Mesodermal cell (in vitro differentiated cells): ENCODE measurements at regions not wholly inside any gene's neighbourhood (a gene's known extent, or its start where the extent isn't known, plus 50 kb on each side); places are given as distances from the start of the nearest gene placed in this dataset.

Experiments used
- H3K27ac ChIP-seq: 2 replicates; pipeline ENCODE4 v1.7.0; 2013; ENCODE audit warnings: mild to moderate bottlenecking, low read depth, low read length, moderate library complexity; ENCODE audit not compliant: severe bottlenecking
- H3K36me3 ChIP-seq: 2 replicates; pipeline ENCODE4 v1.7.1; 2013; ENCODE audit warnings: mild to moderate bottlenecking, low read length, moderate library complexity; ENCODE audit not compliant: control insufficient read depth, insufficient read depth
- H3K4me1 ChIP-seq: one replicate; pipeline ENCODE4 v1.7.1; 2013; ENCODE audit warnings: mild to moderate bottlenecking, low read length; ENCODE audit not compliant: insufficient read depth, control insufficient read depth, poor library complexity, severe bottlenecking
- H3K4me3 ChIP-seq: 2 replicates; pipeline ENCODE4 v1.7.0; 2013; ENCODE audit warnings: low read length, control low read depth, mild to moderate bottlenecking; ENCODE audit not compliant: insufficient read depth, poor library complexity, severe bottlenecking; ENCODE audit errors: extremely low read depth
- H3K9me3 ChIP-seq: 2 replicates; pipeline ENCODE4 v1.7.1; 2013; ENCODE audit warnings: mild to moderate bottlenecking, low read length, moderate library complexity; ENCODE audit not compliant: control insufficient read depth
- WGBS, 2 experiments: methylation state at CpG; one replicate each; pipeline ENCODE4 v1.1.5; 2013; ENCODE audit warnings: missing lambda C conversion rate in 2 of 2; ENCODE audit not compliant: insufficient coverage in 2 of 2; 5-methylcytosine and 5-hydroxymethylcytosine counted together

DNA sequence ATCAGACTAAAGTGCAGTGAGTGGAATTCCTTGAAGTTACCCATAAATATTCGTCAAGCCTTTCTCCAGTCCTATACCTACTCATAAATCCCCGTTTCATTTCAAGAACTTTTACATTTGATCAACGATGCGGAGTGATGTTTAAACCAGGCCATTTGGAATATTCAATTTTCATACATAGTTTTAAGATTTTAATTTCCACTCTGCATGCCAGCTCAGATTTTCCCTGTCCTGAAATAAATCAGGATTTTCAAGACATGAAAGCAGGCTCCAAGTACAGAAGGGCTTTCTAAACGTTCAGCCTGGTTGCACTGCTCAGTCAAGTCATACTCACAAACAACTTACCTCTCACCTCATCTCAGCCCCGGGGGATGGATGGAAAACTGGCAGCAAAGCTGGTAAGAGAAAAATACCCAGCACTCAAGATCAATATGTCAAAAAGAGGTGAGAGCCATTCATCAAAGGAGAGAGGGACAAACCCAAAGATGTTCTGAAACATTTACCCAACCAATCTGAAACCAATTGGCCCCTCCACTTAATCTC lies 418.5 kb downstream of the PLPP3 start:
- WGBS, 2 experiments, result 83% methylated on average over 1 of the region's 6 CpGs

DNA sequence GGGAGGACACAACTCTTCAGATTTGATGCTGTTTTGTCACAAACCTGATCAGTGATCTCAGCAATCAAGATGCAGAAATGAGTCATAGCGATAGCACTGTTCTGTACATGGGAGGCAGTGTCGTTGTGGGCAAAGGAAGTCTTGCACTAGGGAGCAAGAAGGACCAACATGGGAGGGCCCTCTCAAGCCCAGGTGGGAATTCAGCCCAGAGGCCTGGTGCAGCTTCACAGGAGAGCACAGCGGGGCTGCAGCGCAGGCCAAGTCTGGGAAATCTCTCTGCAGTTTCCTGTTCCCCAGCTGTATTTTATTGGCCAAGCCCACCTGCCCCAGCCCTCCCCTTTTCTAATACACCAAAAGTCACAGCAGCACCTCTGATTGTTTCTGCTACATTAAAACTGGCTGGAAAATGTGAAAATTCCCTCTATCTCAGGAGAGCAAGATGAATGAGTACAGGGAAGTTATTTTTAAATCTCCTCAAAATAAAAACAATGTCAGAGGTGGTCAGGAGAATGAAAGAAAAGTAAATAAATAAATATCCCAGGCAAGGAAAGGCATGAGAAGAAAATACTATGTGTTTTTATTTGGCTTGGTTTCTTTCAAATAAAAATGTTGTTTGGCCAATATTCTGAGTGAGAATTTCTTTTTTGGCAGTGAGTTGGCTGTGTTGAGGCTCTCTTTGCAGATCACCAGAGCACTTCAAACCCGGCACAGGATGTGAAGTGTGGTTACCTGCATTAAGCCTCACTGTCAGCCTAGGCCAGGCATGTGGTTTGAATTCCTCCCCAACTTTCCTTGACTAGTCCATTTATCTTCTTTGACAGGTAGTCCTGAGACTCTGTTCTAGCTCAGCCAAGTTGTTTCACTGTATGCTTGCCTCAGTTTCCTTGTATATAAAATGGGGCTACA lies 422.1 kb downstream of the PLPP3 start:
- no peak overlapping the region for H3K27ac ChIP-seq
- no peaks in the 10 kb centered on the region for H3K36me3 ChIP-seq
- no peaks in the 10 kb centered on the region for H3K4me1 ChIP-seq
- H3K4me3 ChIP-seq, result no peak overlapping the region
- no peaks in the 10 kb centered on the region for H3K9me3 ChIP-seq
- 88 to 98% methylated on average over 3 to 5 of the region's 5 CpGs for WGBS, 2 experiments

More for the DNA sequence above, 418.5 kb downstream of the PLPP3 start:
- H3K36me3 ChIP-seq, result no peaks in the 10 kb centered on the region
- H3K9me3 ChIP-seq, result no peaks in the 10 kb centered on the region
- H3K4me1 ChIP-seq, result no peaks in the 10 kb centered on the region
- no peak overlapping the region for H3K4me3 ChIP-seq
- H3K27ac ChIP-seq, result no peak overlapping the region

DNA sequence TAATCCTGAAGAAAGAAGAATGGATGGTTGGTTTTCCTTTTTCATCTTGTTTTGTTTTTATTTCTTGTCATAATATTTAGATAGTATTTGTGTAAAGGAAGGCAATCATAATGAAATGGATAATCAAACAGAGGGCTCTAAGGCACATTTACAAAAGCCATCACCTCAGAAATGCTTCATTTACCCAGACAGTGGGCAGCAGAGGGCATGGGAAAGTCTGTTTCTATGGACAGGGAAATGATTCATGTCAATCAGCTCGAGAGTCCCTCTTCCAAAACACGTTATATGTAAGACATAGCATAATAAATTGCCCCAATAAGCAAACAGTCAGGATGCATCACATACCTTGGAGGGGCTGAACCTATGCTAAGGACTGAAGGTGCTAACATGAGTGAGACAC lies 426.1 kb downstream of the PLPP3 start:
- Histone ChIP-seq H3K9me3 (no peaks in the 10 kb centered on the region), H3K4me1 (no peaks in the 10 kb centered on the region), H3K27ac (no peak overlapping the region), H3K36me3 (no peaks in the 10 kb centered on the region), H3K4me3 (no peak overlapping the region)
- 82% methylated on average over 2 of the region's 2 CpGs; no CpG with 5 or more reads in 1 of the 2 experiments for WGBS, 2 experiments

DNA sequence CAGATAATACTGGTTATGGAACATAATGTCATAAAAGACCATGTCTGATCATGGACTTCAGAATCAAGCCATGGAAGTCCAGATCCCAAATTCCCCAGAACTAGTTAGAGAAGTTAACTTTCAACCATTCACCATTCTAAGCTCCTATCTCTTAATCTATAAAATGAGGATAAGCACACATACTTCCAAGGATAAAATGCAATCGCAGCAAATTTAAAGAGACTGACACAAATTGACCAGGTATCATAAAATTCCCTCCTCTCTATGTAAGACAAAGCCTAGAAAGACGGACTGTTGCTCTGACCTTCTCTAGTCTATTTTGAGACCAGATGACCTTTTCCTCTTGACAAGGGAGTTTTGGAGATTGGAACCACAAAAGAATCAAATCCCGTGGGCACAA lies 426.7 kb downstream of the PLPP3 start:
- Histone ChIP-seq H3K36me3 (no peaks in the 10 kb centered on the region), H3K4me3 (no peak overlapping the region), H3K27ac (no peak overlapping the region), H3K9me3 (no peaks in the 10 kb centered on the region), H3K4me1 (no peaks in the 10 kb centered on the region)
- 75 to 86% methylated on average over 1 to 3 of the region's 3 CpGs for WGBS, 2 experiments

DNA sequence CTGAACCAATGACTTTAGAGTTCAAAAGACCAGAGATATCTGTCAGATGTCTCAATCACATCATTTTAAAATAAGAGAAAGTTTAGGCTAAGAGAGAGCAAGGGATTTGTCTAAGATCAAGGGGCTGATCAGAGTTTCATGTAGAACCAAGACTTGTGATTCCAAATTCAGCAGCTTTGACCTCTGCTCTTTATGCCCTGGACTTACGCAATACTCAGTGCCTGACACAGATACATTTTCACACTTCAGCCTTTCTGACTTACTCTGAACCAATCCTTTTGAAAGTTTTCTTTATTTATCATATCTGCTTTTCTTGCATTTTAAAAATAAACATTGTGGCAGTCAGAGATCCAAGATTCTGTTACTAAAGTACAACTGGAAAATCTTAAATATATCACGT lies 428.0 kb downstream of the PLPP3 start:
- Histone ChIP-seq H3K4me1 (no peaks in the 10 kb centered on the region), H3K27ac (no peak overlapping the region), H3K36me3 (no peaks in the 10 kb centered on the region), H3K4me3 (no peak overlapping the region), H3K9me3 (no peaks in the 10 kb centered on the region)
- WGBS, 2 experiments, result 80 to 100% methylated on average over 1 of the region's 2 CpGs

DNA sequence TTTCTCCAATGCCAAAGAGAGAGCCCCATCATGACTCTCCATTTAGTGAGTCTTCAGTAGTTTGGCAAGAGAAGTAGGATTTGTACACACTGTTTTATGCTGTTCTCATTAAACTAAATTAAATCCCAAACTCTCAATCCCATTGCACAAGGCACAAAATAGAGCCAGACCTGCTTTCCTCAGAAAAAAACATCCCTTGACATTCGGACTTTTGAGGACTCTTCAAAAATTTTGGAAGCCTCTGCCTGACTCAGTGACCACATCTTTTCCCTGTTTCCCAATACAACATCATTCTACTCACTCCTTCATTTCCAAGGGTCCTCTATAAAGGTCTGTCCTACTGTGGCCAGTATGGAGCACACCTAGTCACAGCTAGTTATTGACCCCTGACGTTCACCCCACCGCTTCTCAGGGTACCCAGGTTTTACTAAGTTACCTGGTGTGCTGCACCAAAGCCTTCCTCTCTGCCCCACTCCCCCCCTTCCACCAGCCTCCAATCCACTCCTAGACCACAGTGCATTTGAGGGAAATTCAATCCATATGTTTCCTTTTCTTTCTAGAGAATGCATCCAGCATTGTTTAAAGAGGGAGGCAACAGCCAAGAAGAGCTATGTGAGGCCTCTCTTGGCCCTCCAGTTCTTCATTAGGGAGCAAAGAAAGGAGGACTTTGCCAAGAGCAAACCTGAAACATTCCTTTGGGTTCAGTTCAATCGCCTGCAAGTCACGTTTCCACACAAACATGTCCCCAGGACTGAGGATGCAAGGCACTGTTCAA lies 428.7 kb downstream of the PLPP3 start:
- no peak overlapping the region for H3K27ac ChIP-seq
- no peaks in the 10 kb centered on the region for H3K9me3 ChIP-seq
- H3K4me1 ChIP-seq, result no peaks in the 10 kb centered on the region
- H3K4me3 ChIP-seq, result no peak overlapping the region
- H3K36me3 ChIP-seq, result no peaks in the 10 kb centered on the region
- WGBS, 2 experiments, result 89 to 99% methylated on average over 4 to 5 of the region's 5 CpGs

DNA sequence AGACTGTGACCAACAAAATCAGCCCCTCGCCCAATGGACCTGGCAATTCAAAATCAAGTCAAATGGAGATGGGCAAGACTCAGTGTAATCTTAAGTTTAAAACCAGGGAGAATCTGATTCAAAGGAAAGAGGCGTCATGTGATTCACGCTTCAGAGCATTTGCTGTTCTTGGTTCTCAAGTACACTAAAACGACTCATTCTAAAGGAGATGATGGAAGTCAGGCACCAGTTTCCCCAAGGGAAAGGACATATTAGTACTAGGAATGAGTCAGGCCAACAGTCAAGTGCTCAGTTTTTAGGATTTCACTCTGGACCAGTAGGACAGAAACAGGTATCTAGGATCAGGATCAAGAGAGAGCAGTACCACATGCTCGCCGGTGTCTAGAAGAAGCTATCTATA lies 429.6 kb downstream of the PLPP3 start:
- Histone ChIP-seq H3K36me3 (no peaks in the 10 kb centered on the region), H3K4me1 (no peaks in the 10 kb centered on the region), H3K4me3 (no peak overlapping the region), H3K27ac (no peak overlapping the region), H3K9me3 (no peaks in the 10 kb centered on the region)
- 88 to 93% methylated on average over 4 of the region's 6 CpGs for WGBS, 2 experiments

DNA sequence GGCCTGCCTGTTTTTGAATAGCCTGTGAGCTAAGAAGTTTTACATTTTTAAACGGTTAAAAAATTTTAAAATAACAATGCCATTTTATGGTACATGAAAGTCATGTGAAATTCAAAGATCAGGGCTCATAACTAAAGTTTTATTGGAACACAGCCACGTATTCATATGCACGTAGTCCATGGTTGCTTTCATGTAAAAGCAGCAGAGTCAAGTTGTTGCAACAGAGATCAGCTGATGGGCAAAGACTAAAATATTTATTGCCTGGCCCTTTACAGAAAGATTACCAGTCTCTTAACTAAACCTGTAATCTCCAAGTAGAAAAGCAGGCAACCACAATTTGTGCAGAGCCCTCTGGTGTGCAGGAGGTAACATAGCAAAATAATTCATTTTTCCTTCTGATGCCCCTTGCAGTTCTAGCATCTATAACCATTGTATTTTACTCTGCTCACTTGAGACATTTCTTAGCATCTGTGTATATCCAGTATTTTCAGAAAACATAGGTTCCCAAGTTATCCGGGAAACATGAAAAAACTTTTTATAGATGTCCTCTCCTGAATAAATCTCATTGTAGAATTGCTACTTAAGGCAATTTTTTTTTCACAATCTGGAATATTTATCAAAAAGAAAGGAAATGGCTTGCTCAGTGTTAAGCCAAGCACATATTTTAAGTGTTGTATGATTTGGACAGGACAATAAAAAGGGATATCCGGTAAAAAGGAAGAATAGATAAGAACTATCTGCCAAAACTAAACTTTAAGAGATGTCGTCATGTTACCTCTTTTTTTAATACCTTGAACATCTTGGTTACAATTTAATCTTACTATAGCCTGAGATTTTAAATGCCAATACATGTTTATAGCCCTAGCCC lies 430.8 kb downstream of the PLPP3 start:
- Histone ChIP-seq H3K36me3 (no peaks in the 10 kb centered on the region), H3K9me3 (no peaks in the 10 kb centered on the region), H3K4me1 (no peaks in the 10 kb centered on the region), H3K27ac (no peak overlapping the region), H3K4me3 (no peak overlapping the region)
- WGBS, 2 experiments, result 90 to 100% methylated on average over 2 to 3 of the region's 6 CpGs

DNA sequence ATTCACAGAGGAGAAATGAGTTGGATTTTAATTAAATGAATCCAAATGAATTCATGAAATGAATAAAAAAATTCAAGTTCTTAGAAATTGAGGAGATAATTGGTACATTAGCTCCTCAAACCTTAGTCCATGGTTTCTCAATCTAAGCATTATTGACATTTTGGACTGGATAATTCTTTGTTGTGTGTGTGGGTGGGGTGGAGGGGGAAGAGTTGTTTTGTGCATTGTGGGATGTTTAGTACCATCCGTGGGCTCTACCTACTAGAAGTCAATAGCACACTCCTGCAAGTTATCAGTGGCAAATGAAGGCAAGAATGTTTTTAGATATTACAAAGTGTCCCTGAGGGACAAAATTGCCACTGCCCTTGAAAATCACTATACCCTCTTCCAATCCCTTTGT lies 431.9 kb downstream of the PLPP3 start:
- WGBS, 2 experiments, result no CpG with 5 or more reads among the region's 1 CpG
- H3K4me3 ChIP-seq, result no peak overlapping the region

DNA sequence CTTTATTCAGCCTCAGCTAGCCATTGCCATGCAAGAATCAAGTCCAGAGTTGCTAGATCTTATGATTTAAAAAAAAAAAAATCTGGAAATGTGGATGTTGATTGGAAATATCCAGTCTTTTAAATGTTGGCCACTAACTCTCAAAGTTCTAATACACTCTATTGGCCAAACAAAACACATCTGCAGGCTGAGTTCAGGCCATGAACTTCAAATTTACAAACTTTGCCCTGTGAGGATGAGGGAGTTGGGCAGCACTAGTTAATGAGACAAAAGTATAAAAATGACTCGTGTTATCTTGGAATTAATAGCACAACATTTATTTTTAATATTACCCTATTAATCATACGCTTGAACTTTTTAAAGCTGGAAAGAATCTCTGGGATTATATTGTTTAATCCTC lies 432.3 kb downstream of the PLPP3 start:
- H3K27ac ChIP-seq, result no peak overlapping the region
- no peaks in the 10 kb centered on the region for H3K36me3 ChIP-seq
- H3K4me3 ChIP-seq, result no peak overlapping the region
- no peaks in the 10 kb centered on the region for H3K9me3 ChIP-seq
- H3K4me1 ChIP-seq, result no peaks in the 10 kb centered on the region
- no CpG with 5 or more reads among the region's 2 CpGs for whole genome bisulfite sequencing, 2 experiments

More for the DNA sequence above, 431.9 kb downstream of the PLPP3 start:
- Histone ChIP-seq H3K27ac (no peak overlapping the region), H3K9me3 (no peaks in the 10 kb centered on the region), H3K4me1 (no peaks in the 10 kb centered on the region), H3K36me3 (no peaks in the 10 kb centered on the region)
